HG03025 (cell line): ENCODE measurements at regions not wholly inside any gene's neighbourhood (a gene's known extent, or its start where the extent isn't known, plus 50 kb on each side); places are given as distances from the start of the nearest gene placed in this dataset.
"Not testable (repeated sequence)": the region's sequence is repeated elsewhere in the genome, so short reads cannot be mapped to it uniquely, and the experiment has no call there.

Source experiments
- ATAC-seq: cut with Tn5 transposase; IDR thresholded peaks from one replicate; pipeline ENCODE4 v1.9.1; 2021; ENCODE audit warnings: mild to moderate bottlenecking, moderate library complexity; ENCODE audit not compliant: unreplicated experiment, low FRiP score

DNA sequence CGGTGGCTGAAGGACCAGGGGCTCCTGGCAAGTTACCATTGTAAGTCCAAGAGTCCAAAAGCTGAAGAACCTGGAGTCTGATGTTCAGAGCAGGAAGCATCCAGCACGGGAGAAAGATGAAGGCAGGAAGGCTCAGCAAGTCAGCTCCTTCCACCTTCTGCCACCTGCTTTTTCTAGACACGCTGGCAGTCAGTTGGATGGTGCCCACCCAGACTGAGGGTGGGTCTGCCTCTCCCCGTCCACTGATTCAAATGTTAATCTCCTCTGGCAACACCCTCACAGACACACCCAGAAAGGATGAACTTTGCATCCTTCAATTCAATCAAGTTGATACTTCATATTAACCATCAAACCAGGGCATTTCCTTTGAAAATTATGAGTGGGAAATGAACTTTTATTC is 1272.4 kb upstream of the TMEM132C start:
- ATAC-seq = no peak

DNA sequence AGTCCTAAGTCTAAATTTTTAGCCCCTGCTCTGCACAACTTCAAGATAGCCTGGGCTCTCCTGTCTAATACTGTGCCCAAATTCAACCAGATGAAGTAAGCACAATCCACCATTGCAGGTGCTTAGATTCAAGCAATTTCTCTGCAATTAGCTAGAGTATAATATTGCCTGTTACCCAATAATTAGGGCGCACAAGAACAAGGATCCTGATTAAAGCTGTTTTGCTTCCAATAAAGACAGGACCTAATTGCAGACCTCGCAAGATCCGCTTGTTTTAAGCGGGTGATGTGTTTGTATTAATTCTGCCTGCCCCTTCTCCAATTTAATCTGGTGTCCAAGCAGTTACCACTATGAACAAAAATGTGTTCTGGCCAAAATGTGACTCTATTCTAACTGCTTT is 1268.9 kb upstream of the TMEM132C start:
- ATAC-seq = no peak

DNA sequence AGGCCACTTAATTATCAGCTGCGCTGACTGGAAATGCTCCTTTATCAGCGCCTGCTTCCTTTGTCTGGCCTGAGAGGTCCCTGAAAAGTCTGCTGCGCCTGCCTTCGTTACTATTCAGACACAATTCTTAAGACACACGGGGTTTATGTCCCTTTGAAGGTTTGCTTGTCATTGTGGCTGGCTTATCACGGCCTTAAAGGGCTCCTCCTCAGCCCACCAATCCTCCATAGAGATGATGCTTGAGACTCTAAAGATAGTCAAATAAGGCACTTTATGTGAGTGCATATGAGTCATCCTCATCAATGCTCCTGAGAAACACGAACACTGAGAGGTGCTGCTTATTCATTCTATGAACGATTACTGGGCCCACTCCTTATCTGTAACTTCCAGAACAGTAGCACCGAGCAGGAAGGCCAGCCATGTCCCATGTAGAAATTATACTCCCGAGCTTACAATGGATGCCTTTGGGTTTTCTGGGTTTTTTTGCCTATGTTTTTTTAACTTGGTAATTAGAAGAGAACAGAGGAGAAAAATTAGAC is 1268.2 kb upstream of the TMEM132C start:
- ATAC-seq = no peak

DNA sequence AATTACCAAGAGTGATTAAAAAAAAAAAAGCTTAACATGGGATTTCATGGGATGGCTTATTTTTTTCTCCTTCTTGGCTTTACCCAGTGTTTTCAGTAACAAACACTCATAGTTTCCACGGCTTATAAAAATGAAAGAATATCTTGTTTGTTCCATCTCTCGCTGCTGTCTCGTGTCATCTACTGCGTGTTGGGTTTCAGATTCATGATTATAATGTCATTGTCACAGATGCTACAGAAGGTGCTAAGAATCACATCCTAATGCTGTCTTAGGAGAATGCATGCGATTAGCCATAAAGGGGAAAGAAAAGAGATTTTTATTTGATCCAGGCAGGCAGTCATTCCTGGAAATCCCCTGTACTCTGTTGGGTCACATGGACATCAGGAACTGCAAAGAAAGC is 1267.6 kb upstream of the TMEM132C start:
- no peak for ATAC-seq

DNA sequence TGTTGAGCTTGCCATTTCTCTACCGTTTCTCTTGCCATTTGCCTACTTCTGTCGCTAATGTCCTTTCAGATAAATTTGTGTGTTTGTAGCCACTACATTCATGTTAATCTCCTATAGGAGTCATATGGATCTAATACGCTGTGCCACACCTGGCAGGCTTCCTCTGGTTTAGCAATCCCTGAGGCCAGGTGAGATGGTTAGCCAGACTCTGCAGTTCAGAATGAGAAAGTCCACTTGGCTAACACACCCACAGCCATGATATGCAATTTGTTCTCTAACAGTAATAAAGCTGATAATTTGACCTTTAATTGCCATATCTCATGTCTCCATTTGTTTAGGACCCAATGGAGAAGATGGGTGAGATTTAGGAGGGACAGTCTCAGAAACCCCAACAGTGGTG is 1261.6 kb upstream of the TMEM132C start:
- no peak for ATAC-seq

DNA sequence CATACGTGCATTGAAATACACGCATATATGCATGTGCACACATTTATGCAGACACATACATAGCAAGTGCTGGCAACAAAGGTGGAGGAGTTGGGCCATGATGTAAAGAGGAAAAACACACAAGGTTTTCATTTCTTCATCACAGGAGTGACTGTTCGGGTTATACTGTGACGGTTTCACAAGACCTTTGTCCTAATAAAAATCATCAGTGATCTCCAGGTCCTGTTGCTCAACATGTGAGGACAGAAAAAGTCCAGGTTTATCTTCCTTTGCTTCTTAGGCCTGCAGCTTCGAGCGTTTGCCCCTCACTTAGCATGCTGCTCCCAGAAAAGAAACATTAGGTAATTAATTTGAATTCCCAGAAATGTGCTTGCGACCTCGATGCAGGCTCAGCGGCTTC is 1260.0 kb upstream of the TMEM132C start:
- ATAC-seq = no peak

DNA sequence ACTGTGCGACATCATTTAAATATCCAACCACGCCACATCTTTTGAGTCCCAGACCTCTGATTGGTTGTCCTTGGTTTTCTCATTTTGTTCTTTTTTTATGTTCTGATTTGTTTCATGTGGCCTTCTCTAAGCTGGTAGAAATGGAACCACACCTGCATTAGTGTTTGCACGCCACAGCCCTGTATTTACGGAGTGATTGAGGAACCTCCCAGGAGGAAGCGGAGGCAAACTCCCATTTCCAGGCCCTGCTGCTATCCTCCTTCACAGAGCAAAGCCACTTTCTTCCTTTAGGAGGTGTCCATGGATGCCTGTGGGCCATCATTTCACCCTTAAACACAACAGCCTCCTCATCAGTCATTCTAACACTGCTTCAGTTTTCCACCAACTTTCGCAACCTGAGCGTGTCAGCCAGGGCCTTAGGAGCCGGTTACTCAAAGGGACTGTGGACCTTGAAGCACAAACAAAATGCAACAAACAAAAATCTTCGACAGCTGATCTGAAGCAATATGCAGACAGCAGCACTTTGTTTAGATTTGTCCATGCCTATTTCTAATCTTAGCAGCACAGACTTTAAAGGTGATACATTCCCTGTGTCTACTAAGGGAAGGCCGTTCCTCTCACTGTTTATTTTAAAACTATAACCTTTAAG is 1258.1 kb upstream of the TMEM132C start:
- ATAC-seq = no peak

DNA sequence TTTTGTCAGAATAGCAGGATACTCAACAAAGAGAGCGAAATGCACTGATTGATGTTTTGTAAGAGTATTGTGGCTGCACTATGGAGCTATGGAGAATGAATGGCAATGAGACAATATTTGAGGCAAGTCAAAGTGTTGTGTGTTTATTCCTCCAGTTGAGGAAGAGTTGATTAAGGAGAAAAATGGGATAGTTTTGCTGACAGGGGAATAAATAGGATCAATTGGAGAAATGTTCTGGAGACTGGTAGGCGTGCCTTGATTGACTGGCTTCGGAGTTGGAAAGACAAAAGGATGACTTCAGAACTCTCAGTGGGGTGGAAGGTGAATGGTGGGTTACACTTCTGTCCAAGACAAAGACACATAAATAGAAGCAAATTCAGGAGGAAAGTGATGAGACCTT is 1254.9 kb upstream of the TMEM132C start:
- no peak for ATAC-seq

DNA sequence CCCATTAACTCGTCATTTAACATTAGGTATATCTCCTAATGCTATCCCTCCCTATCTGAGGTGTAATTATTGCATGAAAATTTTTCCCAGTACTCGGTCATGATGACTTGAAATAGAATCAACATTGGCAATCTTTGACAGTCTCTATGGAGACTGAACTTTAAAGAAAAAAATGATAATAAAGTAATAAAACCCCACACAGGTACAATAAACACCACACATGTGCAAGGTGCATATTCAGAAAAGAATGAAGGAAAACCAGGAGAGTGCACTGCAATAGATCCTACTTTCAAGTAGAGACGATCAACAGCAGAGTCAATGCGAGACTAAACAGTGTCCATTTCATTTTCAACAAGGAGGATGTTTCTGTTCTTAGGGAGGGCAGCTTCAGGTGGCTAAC is 1253.8 kb upstream of the TMEM132C start:
- ATAC-seq = no peak

DNA sequence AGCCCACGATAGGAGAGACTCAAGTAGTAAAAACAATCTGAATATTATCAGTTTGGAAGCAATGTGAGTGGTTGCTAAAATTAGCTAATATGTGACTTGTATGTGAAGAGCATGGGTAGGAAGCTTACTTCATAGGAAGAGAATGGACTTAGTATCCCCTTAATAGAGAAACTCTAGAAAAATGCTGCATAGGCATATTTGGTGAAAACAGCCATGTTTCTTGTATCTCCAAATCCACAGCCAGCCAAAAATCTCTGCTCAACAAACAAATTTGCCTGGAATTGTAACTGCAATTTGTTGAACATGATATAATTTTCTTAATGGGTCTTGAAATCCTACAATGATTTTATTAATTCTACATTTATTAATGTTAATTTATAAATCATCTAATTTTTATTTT is 1252.9 kb upstream of the TMEM132C start:
- no peak for ATAC-seq

DNA sequence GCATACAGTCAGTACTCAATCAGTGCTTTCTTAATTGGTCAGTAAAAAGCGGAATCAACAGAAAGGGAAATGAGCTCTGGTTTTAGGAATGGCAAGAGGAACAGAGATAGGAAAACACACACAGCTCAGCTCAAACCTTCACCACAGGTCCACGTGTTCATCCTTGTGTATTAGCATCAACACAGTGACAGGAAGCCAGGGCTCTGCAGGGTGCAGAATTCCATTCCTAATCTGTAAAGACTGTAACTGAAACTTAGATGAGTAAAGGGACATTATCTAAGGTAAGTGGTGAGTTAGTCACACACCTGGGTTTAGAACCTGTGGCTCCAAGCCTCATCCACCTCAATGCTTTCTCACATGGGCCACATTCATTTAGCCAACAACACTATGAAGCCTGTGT is 1242.2 kb upstream of the TMEM132C start:
- ATAC-seq = no peak

DNA sequence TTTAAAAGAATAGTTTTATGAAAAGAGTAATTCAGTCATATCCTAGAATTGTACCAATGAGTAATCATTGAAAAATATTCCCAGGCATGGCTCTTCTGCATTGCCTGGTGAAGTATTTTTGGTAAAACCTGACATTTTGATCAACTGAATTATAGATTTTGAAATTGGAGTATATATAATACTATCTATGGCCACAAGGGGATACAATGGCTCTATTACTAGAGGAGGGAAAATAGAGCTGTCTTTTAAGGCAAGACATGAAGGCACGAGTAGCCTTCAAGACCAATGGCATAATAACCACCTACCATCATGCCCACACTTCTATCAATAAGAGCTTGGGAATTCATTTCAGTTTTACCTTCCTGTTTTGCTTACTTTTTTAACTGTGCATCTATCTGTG is 1241.4 kb upstream of the TMEM132C start:
- ATAC-seq = no peak

DNA sequence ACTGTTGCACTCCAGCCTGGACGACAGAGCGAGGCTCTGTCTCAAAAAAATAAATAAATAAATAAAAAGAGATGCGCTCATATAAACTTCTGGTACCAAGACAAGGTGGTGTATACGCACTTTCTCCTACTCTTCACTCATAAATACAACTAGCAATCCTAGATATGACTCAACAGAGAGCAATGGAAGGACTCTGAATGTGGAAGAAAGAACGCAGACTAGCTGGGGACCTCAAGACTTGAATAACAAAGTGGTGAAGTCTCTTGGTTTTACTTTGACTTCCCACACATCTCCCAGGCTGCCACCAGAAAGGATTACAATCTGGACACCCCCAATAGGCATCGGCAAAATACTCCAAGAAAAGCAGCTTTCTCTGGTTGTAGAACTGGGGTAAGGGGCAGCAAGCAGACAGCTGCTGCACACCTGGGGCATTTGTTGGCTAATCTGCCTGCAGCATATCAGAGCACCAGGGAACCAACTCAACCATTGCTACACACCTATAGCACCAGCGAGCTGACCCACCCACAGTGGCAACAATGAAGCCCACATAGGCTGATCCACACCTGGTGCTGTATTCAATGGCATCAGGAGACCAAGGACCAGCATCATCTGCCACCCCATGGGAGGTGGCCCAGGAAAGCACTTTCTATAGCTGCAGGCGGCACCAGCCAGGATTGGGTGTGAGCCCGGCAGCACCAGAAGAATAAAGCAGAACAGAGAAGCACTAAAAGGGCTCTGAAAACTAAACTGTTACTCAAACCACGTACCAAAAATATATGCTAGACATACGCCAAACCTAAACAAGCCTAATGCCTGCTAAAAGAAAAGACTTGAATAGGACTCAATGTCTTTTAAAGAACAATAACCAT is 1231.7 kb upstream of the TMEM132C start:
- peak; percentile 49 for ATAC-seq

DNA sequence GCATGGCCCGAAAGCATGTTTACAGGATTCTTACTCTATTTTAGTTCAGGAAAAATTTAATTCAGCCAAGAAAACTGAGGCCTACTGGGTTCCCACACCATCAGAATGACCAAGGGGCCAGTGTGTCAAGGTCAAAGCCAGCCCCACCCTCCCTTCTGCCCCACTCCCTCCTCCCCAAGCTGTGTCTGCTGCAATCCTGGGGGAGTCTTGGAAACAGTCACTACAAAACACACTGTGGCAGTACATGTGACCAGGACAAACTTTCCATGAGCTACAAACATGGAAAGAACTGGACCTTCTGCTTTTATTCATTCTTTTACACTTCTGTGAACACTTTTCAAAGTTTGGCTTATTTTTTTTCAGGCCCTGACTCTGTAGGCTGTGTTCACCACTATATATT is 1228.8 kb upstream of the TMEM132C start:
- no peak for ATAC-seq

DNA sequence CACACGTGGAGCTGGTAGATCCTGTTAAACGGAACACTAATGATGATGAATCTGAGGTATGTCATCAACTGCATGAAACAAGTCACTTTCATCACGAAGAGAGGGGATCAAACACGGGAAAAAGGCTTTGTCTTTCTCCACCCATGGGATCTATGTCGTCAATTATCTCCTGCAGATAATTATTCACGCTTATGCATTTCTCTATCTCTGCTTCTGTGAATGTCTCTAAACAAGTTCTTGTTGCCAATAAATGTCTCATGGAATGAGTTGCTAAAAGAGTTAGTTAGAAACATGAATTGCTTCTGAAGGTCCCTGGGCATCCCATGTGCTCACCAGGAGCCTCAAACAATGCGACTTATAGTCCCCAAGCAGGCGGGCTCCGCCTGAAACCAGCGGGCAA is 1228.2 kb upstream of the TMEM132C start:
- no peak for ATAC-seq

DNA sequence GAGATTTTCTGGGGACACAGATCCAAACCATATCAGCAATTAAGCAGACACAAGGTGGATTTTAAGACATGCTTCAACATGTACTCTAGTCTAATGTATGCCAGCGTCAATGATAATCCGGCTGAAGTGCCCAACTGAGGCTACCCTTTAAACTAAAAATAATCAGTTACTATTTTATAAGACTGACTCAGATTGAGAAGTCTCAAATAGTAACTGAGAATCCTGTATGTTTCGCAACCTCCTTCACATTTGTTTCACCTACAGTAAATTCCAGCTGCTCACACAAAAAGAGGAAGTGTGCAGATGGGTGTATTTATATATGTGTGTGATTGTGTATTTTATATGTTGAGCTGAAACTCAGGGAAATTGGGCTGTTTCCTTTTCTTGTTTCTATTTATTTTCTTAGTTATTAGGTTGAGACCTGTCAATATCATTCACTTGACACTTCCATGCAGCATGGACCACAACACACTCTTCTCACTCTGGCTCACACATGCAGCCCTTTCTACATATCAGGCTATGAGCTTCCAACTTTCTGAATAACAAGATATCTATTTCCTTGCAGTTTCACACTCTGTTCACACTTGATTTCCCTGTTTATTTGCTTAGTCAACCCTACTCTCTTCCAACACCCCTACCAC is 1224.9 kb upstream of the TMEM132C start:
- ATAC-seq = peak; percentile 92

DNA sequence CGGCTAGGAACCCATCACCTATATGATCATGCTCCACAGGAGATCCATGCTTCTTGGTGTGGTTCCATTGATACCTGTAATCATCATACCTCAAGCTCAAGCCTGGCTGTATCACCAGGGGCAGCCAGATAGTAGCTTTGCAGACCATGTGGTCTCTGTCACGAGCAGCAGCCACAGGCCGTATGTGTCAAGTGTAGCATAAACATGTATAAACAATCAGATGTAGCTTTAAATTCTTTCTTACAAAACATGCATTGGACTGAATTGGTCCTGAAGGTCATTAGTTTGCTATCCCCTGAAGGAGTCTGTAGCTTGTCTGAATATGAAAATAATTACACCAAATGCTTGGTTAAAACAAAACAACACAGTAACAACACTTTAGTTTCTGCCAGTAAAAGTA is 1223.2 kb upstream of the TMEM132C start:
- no peak for ATAC-seq

DNA sequence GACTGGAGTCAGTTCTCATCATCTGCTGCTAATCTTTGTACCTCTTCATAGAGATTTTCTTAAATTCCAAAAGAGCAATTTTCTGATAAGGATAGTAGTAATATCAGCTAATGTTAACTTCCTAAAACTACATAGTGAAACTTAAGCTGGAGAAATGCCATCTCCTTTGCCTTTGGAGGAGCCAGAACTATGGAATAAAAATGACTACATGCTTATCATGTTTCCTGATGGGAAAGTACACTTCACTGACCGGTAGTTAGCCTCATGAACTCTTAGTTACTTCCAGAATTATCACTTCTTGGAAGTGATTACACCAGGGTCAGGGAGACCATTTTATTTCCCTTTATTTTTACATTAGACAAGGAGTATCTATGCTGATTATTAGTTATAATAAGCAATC is 1222.1 kb upstream of the TMEM132C start:
- no peak for ATAC-seq

DNA sequence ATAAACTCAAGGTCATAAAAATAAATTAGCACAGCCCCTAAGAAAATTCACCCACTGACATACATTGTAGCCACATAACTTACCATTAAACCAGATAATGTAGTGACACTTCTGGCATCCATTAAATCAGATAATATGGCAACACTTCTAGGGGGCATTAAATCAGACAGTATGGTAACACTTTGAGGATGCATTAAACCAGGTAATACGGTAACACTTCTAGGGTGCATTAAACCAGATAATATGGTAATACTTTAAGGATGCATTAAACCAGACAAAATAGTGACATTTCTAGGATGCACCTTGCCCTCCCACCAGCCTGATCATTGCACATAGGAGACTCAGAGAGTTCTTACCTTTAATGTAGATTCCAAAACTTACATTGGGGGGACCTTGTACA is 1220.5 kb upstream of the TMEM132C start:
- no peak for ATAC-seq

DNA sequence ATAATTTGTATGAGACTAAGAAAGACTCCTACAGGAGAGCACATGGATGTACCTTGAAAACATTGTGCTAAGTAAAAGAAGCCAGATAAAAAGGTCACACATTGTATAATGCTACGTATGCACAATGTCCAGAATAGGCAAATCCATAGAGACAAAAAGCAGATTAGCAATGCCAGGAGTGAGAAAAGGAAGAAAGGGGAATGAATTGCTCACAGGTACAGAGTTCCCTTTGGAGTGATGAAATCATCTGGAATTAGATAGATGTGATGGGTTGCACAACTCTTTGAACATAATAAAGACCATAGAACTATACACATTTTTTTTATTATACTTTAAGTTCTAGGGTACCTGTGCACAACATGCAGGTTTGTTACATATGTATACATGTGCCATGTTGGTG is 1218.9 kb upstream of the TMEM132C start:
- ATAC-seq = no peak

DNA sequence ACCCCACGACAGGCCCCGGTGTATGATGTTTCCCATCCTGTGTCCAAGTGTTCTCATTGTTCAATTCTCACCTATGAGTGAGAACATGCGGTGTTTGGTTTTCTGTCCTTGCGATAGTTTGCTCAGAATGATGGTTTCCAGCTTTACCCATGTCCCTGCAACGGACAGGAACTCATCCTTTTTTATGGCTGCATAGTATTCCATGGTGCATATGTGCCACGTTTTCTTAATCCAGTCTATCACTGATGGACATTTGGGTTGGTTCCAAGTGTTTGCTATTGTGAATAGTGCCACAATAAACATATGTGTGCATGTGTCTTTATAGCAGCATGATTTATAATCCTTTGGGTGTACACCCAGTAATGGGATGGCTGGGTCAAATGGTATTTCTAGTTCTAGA is 1218.4 kb upstream of the TMEM132C start:
- not testable (repeated sequence) for ATAC-seq
